Pancreas (tissue), 10 donors: ENCODE measurements at regions not wholly inside any gene's neighbourhood (a gene's known extent, or its start where the extent isn't known, plus 50 kb on each side); places are given as distances from the start of the nearest gene placed in this dataset.

Source experiments
- ATAC-seq, 4 donors: fragments of 200-7000 bp; cut with Tn5 transposase; one replicate each; pipeline versions ENCODE4 v1.8.0 to v1.9.1; 2020; ENCODE audit warnings: mild to moderate bottlenecking in 4 of 4, moderate library complexity in 4 of 4
- DNase-seq, 6 donors: peaks; one replicate each; pipeline ENCODE4 v3.0.0-alpha.2; 2020
- FAIRE-seq: peaks from 2 replicates; lab custom pipeline; 2012; peaks lifted over from hg19 to GRCh38; lab: Jason Lieb, UNC
- H3K27ac ChIP-seq, 4 donors: fragments of 200-600 bp; sonication (generic); 1 replicate in 3 of 4; 2 replicates in 1 of 4; pipeline versions ENCODE4 v1.5.0 to v1.8.0; 2020
- H3K27me3 ChIP-seq, 4 donors: fragments of 200-600 bp; one replicate each; pipeline ENCODE4 v1.8.0; 2021
- H3K36me3 ChIP-seq, 3 donors: fragments of 200-600 bp; sonication (generic) in 1 of 3; one replicate each; pipeline versions ENCODE4 v1.5.0 to v1.8.0; 2020 to 2021
- H3K4me1 ChIP-seq, 3 donors: fragments of 200-600 bp; one replicate each; pipeline ENCODE4 v1.8.0; 2021
- H3K4me3 ChIP-seq, 4 donors: fragments of 200-600 bp; sonication (generic) in 2 of 4; one replicate each; pipeline versions ENCODE4 v1.5.0 to v1.8.0; 2020 to 2021
- H3K9me3 ChIP-seq, 4 donors: fragments of 200-600 bp; one replicate each; pipeline ENCODE4 v1.8.0; 2021
- WGBS, 2 donors: extraction: QIAGEN DNeasy Blood & Tissue Kit; methylation state at CpG; one replicate each; pipeline ENCODE4 v1.1.7; 2013; 5-methylcytosine and 5-hydroxymethylcytosine counted together
- intact Hi-C, 3 donors: fragments of 100-400 bp; cut with DNase I; formaldehyde crosslinking; loops; one replicate each; pipeline versions ENCODE4 v1.11.1 to v1.14.2; 2022
- TF ChIP-seq, protein P1 (sequence below), 4 donors: fragments of 200-600 bp; sonication (generic) in 3 of 4; IDR thresholded peaks; one replicate each; pipeline versions ENCODE4 v1.5.0 to v1.8.0; 2021; ENCODE audit warnings: antibody characterized with exemption in 4 of 4
- donor health status: healthy with polysubstance abuse.
- donor health status: DM: no; HTN: no; CAD: no; lungs with moderate emphysema.
- donor health status: DM: no; HTN: no; CAD: no.
- donor health status: control.
- donor health status: control.
- donor health status: Bipolar disorder and iron deficiency.
- donor health status: DM: yes; HTN: yes; CAD: no.
- donor health status: DM: no; HTN: no; CAD: no.
- donor health status: DM: no; HTN: no; CAD: no.
- donor health status: DM: yes; HTN: yes; CAD: no.

- H3K27ac ChIP-seq, result no peak overlapping the region
- H3K4me3 ChIP-seq, result no peak overlapping the region
- intact Hi-C loops, result no loop called here
- no peaks in the 10 kb centered on the region for H3K27me3 ChIP-seq
- no peaks in the 10 kb centered on the region for H3K9me3 ChIP-seq
- TF ChIP-seq, protein P1, sequence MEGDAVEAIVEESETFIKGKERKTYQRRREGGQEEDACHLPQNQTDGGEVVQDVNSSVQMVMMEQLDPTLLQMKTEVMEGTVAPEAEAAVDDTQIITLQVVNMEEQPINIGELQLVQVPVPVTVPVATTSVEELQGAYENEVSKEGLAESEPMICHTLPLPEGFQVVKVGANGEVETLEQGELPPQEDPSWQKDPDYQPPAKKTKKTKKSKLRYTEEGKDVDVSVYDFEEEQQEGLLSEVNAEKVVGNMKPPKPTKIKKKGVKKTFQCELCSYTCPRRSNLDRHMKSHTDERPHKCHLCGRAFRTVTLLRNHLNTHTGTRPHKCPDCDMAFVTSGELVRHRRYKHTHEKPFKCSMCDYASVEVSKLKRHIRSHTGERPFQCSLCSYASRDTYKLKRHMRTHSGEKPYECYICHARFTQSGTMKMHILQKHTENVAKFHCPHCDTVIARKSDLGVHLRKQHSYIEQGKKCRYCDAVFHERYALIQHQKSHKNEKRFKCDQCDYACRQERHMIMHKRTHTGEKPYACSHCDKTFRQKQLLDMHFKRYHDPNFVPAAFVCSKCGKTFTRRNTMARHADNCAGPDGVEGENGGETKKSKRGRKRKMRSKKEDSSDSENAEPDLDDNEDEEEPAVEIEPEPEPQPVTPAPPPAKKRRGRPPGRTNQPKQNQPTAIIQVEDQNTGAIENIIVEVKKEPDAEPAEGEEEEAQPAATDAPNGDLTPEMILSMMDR (IDR thresholded peaks at IDR 0.05), result no peak
- no peak for DNase-seq
- no peak for FAIRE-seq
- no peak for ATAC-seq
- no peaks in the 10 kb centered on the region for H3K36me3 ChIP-seq
- H3K4me1 ChIP-seq, result no peaks in the 10 kb centered on the region
These were observed 160.6 kb upstream of the HSF2 start for GRCh38 chr6:122238861-122239260.

- intact Hi-C loops, result no loop called here
- H3K36me3 ChIP-seq, result no peaks in the 10 kb centered on the region
These were observed 152.4 kb upstream of the HSF2 start for GRCh38 chr6:122246906-122247658.

GRCh38 chr6:122248001-122248669 lies 151.3 kb upstream of the HSF2 start:
- Histone ChIP-seq H3K4me1 (no peaks in the 10 kb centered on the region), H3K4me3 (no peak overlapping the region), H3K36me3 (no peaks in the 10 kb centered on the region), H3K9me3 (no peaks in the 10 kb centered on the region), H3K27me3 (no peaks in the 10 kb centered on the region), H3K27ac (no peak overlapping the region)
- DNase-seq (peak in 2 of 6 donors; percentile 20 to 40), FAIRE-seq (no peak), ATAC-seq (no peak)
- intact Hi-C loops, result no loop called here
- WGBS, 2 donors, result 60 to 86% methylated on average over 7 of the region's 7 CpGs
- TF ChIP-seq, protein P1 (IDR thresholded peaks at IDR 0.05), result no peak

More at GRCh38 chr6:122246906-122247658, 152.4 kb upstream of the HSF2 start:
- no peaks in the 10 kb centered on the region for H3K4me1 ChIP-seq
- peak in 2 of 6 donors; percentile 7 to 26 for DNase-seq
- H3K27ac ChIP-seq, result no peak overlapping the region
- 51 to 60% methylated on average over 5 of the region's 5 CpGs for WGBS, 2 donors
- no peaks in the 10 kb centered on the region for H3K9me3 ChIP-seq
- H3K27me3 ChIP-seq, result no peaks in the 10 kb centered on the region
- no peak for FAIRE-seq
- H3K4me3 ChIP-seq, result no peak overlapping the region
- no peak for ATAC-seq
- TF ChIP-seq, protein P1 (IDR thresholded peaks at IDR 0.05), result no peak

- H3K27me3 ChIP-seq, result no peaks in the 10 kb centered on the region
- no peak overlapping the region for H3K27ac ChIP-seq
- FAIRE-seq (no peak), ATAC-seq (no peak), DNase-seq (no peak)
- WGBS, 2 donors, result 32 to 53% methylated on average over 1 of the region's 1 CpG
- TF ChIP-seq, protein P1 (IDR thresholded peaks at IDR 0.05), result no peak
- H3K9me3 ChIP-seq, result no peaks in the 10 kb centered on the region
- H3K36me3 ChIP-seq, result no peaks in the 10 kb centered on the region
- intact Hi-C loops, result no loop called here
- no peak overlapping the region for H3K4me3 ChIP-seq
- H3K4me1 ChIP-seq, result no peaks in the 10 kb centered on the region
These were observed 150.6 kb upstream of the HSF2 start for GRCh38 chr6:122248844-122249243.

DNA sequence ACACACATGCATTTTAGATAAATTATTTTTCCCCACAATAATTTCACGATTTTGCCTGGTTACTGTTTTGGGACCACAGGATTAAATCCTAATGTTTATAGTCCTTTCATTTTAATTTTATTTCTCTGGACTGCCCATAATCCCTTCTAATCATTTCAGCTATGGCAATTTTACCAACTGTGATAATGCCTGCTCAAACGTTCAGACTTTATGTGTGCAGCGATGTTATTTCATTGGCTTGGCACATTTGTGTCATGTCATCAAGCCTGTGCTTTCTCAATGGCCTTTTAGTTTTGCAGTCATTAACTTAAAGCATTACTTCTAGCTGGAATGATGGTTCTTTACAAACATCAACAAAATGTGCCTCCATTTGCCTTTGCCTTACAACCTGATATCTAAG lies 140.6 kb upstream of the HSF2 start:
- DNase-seq (no peak), ATAC-seq (no peak), FAIRE-seq (no peak)
- 56 to 71% methylated on average over 3 of the region's 3 CpGs for WGBS, 2 donors
- no peaks in the 10 kb centered on the region for H3K4me1 ChIP-seq
- no peak overlapping the region for H3K4me3 ChIP-seq
- H3K9me3 ChIP-seq, result no peaks in the 10 kb centered on the region
- H3K27ac ChIP-seq, result no peak overlapping the region
- no peaks in the 10 kb centered on the region for H3K36me3 ChIP-seq
- H3K27me3 ChIP-seq, result peaks cover 0 to 3% (median 0%) of the 10 kb centered on the region in 4 donors
- intact Hi-C loops, result no loop called here
- TF ChIP-seq, protein P1 (IDR thresholded peaks at IDR 0.05), result no peak
